Breast epithelium (tissue), 4 donors: ENCODE measurements at regions not wholly inside any gene's neighbourhood (a gene's known extent, or its start where the extent isn't known, plus 50 kb on each side); places are given as distances from the start of the nearest gene placed in this dataset.

Source experiments
- DNase-seq, 2 donors: peaks; one replicate each; pipeline ENCODE4 v3.0.0-alpha.2; 2019; ENCODE audit warnings: low spot score in 2 of 2
- H3K27ac ChIP-seq, 2 donors: fragments of 200-600 bp; sonication (generic) in 1 of 2; one replicate each; pipeline ENCODE4 v1.5.1; 2016 to 2019; ENCODE audit warnings: mild to moderate bottlenecking in 1 of 2
- H3K27me3 ChIP-seq, 2 donors: fragments of 200-600 bp; sonication (generic) in 1 of 2; one replicate each; pipeline versions ENCODE4 v1.5.1 to v1.6.0; 2017 to 2019; ENCODE audit warnings: control low read depth in 1 of 2, mild to moderate bottlenecking in 1 of 2
- H3K36me3 ChIP-seq: fragments of 200-600 bp; one replicate; pipeline ENCODE4 v1.5.1; 2019
- H3K4me1 ChIP-seq, 2 donors: fragments of 200-600 bp; sonication (generic); one replicate each; pipeline ENCODE4 v1.5.1; 2016 to 2019; ENCODE audit warnings: control low read depth in 1 of 2
- H3K4me3 ChIP-seq, 3 donors: fragments of 200-600 bp; sonication (generic); 1 replicate in 2 of 3; 2 replicates in 1 of 3; pipeline ENCODE4 v1.5.1; 2016 to 2019; ENCODE audit warnings: mild to moderate bottlenecking in 3 of 3, moderate library complexity in 2 of 3
- H3K9me3 ChIP-seq, 2 donors: fragments of 200-600 bp; sonication (generic) in 1 of 2; one replicate each; pipeline ENCODE4 v1.5.1; 2016 to 2019; ENCODE audit warnings: control low read depth in 1 of 2
- POLR2A ChIP-seq: fragments of 450-650 bp; IDR thresholded peaks from one replicate; pipeline ENCODE4 v1.6.1; 2016; ENCODE audit warnings: antibody characterized with exemption, mild to moderate bottlenecking, moderate library complexity
- POLR2AphosphoS5 ChIP-seq, 3 donors: sonication (generic); formaldehyde crosslinking; IDR thresholded peaks; one replicate each; pipeline ENCODE4 v1.6.1; 2017; ENCODE audit warnings: antibody characterized with exemption in 3 of 3
- intact Hi-C: fragments of 100-400 bp; cut with DNase I; formaldehyde crosslinking; loops from one replicate; pipeline ENCODE4 v1.15.1; 2023; ENCODE audit warnings: low total_unique reads
- TF ChIP-seq, protein P1 (sequence below), 3 donors: fragments of 450-650 bp; IDR thresholded peaks; one replicate each; pipeline ENCODE4 v1.5.1; 2016 to 2017; ENCODE audit warnings: antibody characterized with exemption in 3 of 3, mild to moderate bottlenecking in 3 of 3, moderate library complexity in 3 of 3

- intact Hi-C loops, result no loop called here
- TF ChIP-seq POLR2A, result no peak
- no peak for TF ChIP-seq POLR2AphosphoS5 (IDR thresholded peaks at IDR 0.05)
- TF ChIP-seq, protein P1, sequence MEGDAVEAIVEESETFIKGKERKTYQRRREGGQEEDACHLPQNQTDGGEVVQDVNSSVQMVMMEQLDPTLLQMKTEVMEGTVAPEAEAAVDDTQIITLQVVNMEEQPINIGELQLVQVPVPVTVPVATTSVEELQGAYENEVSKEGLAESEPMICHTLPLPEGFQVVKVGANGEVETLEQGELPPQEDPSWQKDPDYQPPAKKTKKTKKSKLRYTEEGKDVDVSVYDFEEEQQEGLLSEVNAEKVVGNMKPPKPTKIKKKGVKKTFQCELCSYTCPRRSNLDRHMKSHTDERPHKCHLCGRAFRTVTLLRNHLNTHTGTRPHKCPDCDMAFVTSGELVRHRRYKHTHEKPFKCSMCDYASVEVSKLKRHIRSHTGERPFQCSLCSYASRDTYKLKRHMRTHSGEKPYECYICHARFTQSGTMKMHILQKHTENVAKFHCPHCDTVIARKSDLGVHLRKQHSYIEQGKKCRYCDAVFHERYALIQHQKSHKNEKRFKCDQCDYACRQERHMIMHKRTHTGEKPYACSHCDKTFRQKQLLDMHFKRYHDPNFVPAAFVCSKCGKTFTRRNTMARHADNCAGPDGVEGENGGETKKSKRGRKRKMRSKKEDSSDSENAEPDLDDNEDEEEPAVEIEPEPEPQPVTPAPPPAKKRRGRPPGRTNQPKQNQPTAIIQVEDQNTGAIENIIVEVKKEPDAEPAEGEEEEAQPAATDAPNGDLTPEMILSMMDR (IDR thresholded peaks at IDR 0.05), result no peak
- Histone ChIP-seq H3K4me1 (no peaks in the 10 kb centered on the region), H3K9me3 (no peaks in the 10 kb centered on the region), H3K36me3 (no peaks in the 10 kb centered on the region), H3K27me3 (no peaks in the 10 kb centered on the region), H3K27ac (no peak overlapping the region), H3K4me3 (no peak overlapping the region)
- DNase-seq, result no peak
Measured at GRCh38 chr3:167886690-167887089, 151.2 kb downstream of the SERPINI1 start.

DNA sequence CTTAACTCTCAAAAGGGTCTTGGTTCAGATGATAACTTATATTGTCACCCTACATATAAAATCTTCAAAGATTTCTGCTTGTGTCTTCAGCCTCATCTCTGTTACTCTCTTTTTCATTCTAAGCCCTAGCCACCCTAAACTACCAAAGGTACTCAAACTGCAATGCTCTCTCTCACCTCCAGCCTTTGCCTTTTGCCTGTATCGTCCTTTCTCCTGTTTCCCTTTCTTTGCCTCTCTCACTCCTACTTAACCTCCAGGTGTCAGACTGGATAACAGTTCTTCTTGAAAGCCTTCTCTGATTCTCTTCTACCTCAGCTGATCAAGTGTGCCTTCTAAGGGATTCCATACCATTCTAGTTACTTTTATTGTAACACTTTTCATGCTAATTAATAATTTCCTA, 149.8 kb downstream of the SERPINI1 start:
- no peak for TF ChIP-seq POLR2AphosphoS5 (IDR thresholded peaks at IDR 0.05)
- TF ChIP-seq, protein P1 (IDR thresholded peaks at IDR 0.05), result no peak
- TF ChIP-seq POLR2A, result no peak

DNA sequence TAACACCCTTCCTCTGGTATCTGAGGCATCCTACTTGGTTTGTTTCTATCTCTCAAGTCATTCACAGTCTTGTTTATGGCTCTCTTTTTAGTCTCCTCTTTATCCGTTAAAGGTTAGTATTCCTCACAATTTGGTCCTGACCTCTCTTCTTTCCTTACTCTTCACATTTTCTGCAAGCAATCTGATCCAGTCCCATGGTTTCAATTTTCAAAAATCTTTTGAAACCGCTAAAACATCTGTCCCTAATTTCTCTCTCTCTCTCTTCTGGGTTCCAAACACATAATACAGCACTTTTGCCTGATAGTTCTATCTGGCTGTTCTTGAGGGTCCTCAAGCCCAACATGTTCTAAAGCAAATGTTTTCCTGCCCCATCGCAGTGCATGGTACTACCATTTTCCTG, 149.0 kb downstream of the SERPINI1 start:
- H3K4me1 ChIP-seq, result no peaks in the 10 kb centered on the region
- no peaks in the 10 kb centered on the region for H3K9me3 ChIP-seq
- TF ChIP-seq, protein P1 (IDR thresholded peaks at IDR 0.05), result no peak
- TF ChIP-seq POLR2AphosphoS5 (IDR thresholded peaks at IDR 0.05), result no peak
- no peak overlapping the region for H3K4me3 ChIP-seq
- intact Hi-C loops, result no loop called here
- no peak for DNase-seq
- no peak overlapping the region for H3K27ac ChIP-seq
- H3K27me3 ChIP-seq, result no peaks in the 10 kb centered on the region
- no peaks in the 10 kb centered on the region for H3K36me3 ChIP-seq

More for the DNA sequence above, 149.8 kb downstream of the SERPINI1 start:
- Histone ChIP-seq H3K36me3 (no peaks in the 10 kb centered on the region), H3K27me3 (no peaks in the 10 kb centered on the region), H3K27ac (no peak overlapping the region), H3K9me3 (no peaks in the 10 kb centered on the region), H3K4me1 (no peaks in the 10 kb centered on the region), H3K4me3 (no peak overlapping the region)
- intact Hi-C loops, result no loop called here
- DNase-seq, result no peak

DNA sequence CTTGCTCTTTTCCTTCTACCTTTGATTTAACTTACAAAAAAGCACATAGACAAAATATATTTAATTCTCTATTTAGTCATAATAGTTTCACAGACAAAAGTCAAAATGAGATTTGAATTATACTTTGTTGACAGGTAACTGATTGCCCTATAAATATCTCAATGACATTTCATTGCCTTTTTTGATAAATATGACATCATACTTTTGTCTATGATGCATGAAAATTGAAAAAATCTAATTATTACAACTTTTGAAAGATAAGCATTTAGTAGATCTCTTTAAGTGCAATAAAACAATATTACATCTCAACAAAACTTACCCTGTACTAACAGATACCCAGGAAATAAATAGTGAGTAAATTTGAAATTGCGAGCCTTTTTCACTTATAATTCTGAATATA, 147.9 kb downstream of the SERPINI1 start:
- no peaks in the 10 kb centered on the region for H3K27me3 ChIP-seq
- no peaks in the 10 kb centered on the region for H3K4me1 ChIP-seq
- no peak overlapping the region for H3K27ac ChIP-seq
- no peak overlapping the region for H3K4me3 ChIP-seq
- no peaks in the 10 kb centered on the region for H3K9me3 ChIP-seq
- DNase-seq, result no peak
- intact Hi-C loops, result no loop called here
- no peaks in the 10 kb centered on the region for H3K36me3 ChIP-seq
- TF ChIP-seq, protein P1 (IDR thresholded peaks at IDR 0.05), result no peak
- TF ChIP-seq POLR2AphosphoS5 (IDR thresholded peaks at IDR 0.05) (no peak), POLR2A (no peak)

DNA sequence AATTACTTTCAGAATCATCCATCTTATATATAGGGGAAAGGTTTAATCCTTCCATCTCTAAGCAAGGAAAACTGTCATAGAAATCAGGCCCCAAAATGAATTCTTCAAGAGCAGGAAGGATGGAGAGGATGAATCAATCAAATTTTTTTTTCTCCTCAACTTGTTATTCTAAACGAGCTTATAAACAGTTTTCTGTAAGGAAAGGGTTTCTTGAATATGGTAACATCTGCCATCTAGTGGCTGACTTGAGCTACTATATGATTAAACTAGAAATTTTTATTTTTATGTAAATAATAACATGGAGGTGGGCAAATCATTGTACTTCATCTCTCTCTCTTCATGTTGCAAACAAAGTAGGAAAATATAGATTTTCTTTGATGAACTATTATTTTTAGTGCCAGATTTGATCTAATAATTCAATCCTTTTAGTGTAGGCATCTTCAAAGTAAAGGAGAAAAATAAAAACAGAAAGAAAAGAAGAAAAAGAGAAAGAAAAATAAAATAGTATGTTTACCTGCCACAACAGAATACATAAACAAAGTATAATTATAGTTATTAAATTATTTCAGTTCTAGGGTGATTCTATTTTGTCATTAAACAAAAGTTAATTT, 146.6 kb downstream of the SERPINI1 start:
- TF ChIP-seq POLR2AphosphoS5 (IDR thresholded peaks at IDR 0.05), result no peak
- TF ChIP-seq, protein P1 (IDR thresholded peaks at IDR 0.05), result peak; percentile 55 to 68 (median 65)
- no peak for DNase-seq
- no peaks in the 10 kb centered on the region for H3K9me3 ChIP-seq
- H3K27me3 ChIP-seq, result no peaks in the 10 kb centered on the region
- H3K4me1 ChIP-seq, result no peaks in the 10 kb centered on the region
- no peak overlapping the region for H3K4me3 ChIP-seq
- no peaks in the 10 kb centered on the region for H3K36me3 ChIP-seq
- intact Hi-C loops, result no loop called here
- H3K27ac ChIP-seq, result no peak overlapping the region
